SK-N-SH (cell line): ENCODE measurements at regions not wholly inside any gene's neighbourhood (a gene's known extent, or its start where the extent isn't known, plus 50 kb on each side); places are given as distances from the start of the nearest gene placed in this dataset.

Experiments
- CHD2 ChIP-seq: fragments of 150-350 bp; IDR thresholded peaks from 2 replicates; pipeline ENCODE4 v1.6.1; 2018; ENCODE audit warnings: low read length; ENCODE audit not compliant: partially characterized antibody
- CTCF ChIP-seq: fragments of 200-600 bp; sonication (generic); IDR thresholded peaks from 2 replicates; pipeline ENCODE4 v1.6.1; 2017; ENCODE audit warnings: antibody characterized with exemption, mild to moderate bottlenecking, moderate library complexity
- GABPA ChIP-seq: IDR thresholded peaks from 2 replicates; pipeline ENCODE4 v1.4.0; 2012; ENCODE audit warnings: low read depth, mild to moderate bottlenecking
- MAX ChIP-seq: IDR thresholded peaks from 2 replicates; pipeline ENCODE4 v1.4.0; 2012; ENCODE audit warnings: low read depth
- TAF1 ChIP-seq: IDR thresholded peaks from 2 replicates; pipeline ENCODE4 v1.6.1; 2012; ENCODE audit warnings: low read depth, mild to moderate bottlenecking, low read length, moderate library complexity, borderline replicate concordance
- USF1 ChIP-seq: IDR thresholded peaks from 2 replicates; pipeline ENCODE4 v1.4.0; 2012; ENCODE audit warnings: low read depth, borderline replicate concordance
- TF ChIP-seq, protein P1 (sequence below): fragments of 150-350 bp; IDR thresholded peaks from 2 replicates; pipeline ENCODE4 v1.6.1; 2016; ENCODE audit warnings: mild to moderate bottlenecking, low read depth, low read length

- TF ChIP-seq TAF1 (no peak), USF1 (peak; percentile 54; the same call in 1 of the 2 replicates), MAX (no peak), CHD2 (no peak), CTCF (no peak), GABPA (no peak)
- TF ChIP-seq, protein P1, sequence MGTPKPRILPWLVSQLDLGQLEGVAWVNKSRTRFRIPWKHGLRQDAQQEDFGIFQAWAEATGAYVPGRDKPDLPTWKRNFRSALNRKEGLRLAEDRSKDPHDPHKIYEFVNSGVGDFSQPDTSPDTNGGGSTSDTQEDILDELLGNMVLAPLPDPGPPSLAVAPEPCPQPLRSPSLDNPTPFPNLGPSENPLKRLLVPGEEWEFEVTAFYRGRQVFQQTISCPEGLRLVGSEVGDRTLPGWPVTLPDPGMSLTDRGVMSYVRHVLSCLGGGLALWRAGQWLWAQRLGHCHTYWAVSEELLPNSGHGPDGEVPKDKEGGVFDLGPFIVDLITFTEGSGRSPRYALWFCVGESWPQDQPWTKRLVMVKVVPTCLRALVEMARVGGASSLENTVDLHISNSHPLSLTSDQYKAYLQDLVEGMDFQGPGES, result no peak
Measured at GRCh38 chr22:27687984-27688545, 113.5 kb downstream of the MN1 start.
